Bronchial epithelial cell (primary cell): ENCODE measurements at regions not wholly inside any gene's neighbourhood (a gene's known extent, or its start where the extent isn't known, plus 50 kb on each side); places are given as distances from the start of the nearest gene placed in this dataset.

Experiments
- DNase-seq: peaks from one replicate; pipeline ENCODE4 v3.0.0-alpha.2; 2010; ENCODE audit warnings: low read depth
- FAIRE-seq: peaks from 2 replicates; lab custom pipeline; 2011; peaks lifted over from hg19 to GRCh38; lab: Jason Lieb, UNC
- H3K27me3 ChIP-seq: 2 replicates; pipeline ENCODE4 v1.5.1; 2011; ENCODE audit warnings: low read length; ENCODE audit not compliant: control insufficient read depth, insufficient read depth
- H3K36me3 ChIP-seq: 2 replicates; pipeline ENCODE4 v1.5.1; 2011; ENCODE audit warnings: low read length; ENCODE audit not compliant: control insufficient read depth, insufficient read depth
- H3K4me3 ChIP-seq: 2 replicates; pipeline ENCODE4 v1.5.1; 2011; ENCODE audit warnings: mild to moderate bottlenecking, low read depth, low read length, control low read depth
- TF ChIP-seq, protein P1 (sequence below): IDR thresholded peaks from 2 replicates; pipeline ENCODE4 v1.5.1; 2011; ENCODE audit warnings: mild to moderate bottlenecking, moderate library complexity, low read length, control low read depth, inconsistent platforms; ENCODE audit not compliant: insufficient read depth, severe bottlenecking

DNA sequence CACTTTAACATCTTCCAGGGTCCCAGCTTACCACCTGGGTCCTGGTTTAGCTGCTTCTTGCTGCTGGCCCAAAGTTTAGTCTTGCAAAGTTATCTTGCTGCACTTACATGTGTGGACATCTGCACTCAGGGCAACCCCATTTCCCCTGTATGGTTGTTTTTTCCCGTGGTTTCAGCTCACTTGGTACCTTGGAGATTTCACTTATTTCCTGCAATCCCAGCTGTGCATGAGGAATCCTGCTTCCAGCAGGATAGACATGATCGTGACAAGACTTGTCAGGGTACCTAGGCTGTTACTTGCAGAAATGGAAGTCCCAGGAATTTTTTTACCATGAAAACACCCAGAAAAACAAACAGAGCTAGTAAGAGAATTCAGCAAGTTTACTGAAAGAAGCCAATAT is 95.9 kb upstream of the LEP start:
- no peaks in the 10 kb centered on the region for H3K27me3 ChIP-seq
- no peak for FAIRE-seq

DNA sequence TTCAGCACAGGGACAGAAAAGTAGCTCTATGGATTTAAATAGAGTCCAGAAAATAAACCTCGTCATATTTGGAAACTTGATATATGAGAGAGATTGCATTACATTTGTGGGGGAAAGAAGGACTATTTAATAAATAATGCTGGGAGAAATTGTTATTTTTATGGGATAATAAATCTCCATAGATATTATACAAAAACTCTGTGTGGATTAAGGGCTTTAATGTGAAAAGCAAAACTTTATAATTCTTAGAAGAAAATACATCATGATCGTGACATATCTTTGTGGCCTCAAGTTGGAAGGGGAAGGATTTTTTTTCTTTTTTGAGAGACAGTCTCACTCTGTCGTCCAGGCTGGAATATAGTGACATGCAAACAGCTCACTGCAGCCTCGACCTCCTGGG is 95.0 kb upstream of the LEP start:
- DNase-seq, result no peak
- TF ChIP-seq, protein P1, sequence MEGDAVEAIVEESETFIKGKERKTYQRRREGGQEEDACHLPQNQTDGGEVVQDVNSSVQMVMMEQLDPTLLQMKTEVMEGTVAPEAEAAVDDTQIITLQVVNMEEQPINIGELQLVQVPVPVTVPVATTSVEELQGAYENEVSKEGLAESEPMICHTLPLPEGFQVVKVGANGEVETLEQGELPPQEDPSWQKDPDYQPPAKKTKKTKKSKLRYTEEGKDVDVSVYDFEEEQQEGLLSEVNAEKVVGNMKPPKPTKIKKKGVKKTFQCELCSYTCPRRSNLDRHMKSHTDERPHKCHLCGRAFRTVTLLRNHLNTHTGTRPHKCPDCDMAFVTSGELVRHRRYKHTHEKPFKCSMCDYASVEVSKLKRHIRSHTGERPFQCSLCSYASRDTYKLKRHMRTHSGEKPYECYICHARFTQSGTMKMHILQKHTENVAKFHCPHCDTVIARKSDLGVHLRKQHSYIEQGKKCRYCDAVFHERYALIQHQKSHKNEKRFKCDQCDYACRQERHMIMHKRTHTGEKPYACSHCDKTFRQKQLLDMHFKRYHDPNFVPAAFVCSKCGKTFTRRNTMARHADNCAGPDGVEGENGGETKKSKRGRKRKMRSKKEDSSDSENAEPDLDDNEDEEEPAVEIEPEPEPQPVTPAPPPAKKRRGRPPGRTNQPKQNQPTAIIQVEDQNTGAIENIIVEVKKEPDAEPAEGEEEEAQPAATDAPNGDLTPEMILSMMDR, result no peak
- H3K4me3 ChIP-seq, result no peak overlapping the region
- no peaks in the 10 kb centered on the region for H3K36me3 ChIP-seq
- no peaks in the 10 kb centered on the region for H3K27me3 ChIP-seq
- no peak for FAIRE-seq

More for the DNA sequence above, 95.9 kb upstream of the LEP start:
- H3K36me3 ChIP-seq, result no peaks in the 10 kb centered on the region
- H3K4me3 ChIP-seq, result no peak overlapping the region
- peak; percentile 73 for DNase-seq
- TF ChIP-seq, protein P1, result no peak

DNA sequence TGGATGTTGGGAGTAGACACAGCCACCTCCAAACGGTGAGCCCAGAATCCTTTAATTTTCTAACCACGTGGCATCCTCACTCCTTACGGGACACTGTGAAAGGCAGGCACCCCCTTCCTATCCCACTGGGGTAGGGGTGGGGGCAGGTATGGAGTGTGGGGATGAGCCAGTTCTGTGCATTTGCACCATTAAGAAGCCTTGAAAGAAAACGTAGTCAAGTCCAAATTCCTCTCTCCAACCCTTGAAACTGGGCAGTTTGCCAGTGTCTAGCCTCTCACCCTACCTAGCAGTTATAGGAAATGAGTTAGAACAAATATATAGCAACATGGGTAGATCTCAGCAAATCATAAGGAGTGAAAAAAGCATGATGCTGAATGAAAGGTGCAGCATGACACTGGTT is 92.4 kb upstream of the LEP start:
- no peak for FAIRE-seq
- DNase-seq, result peak; percentile 73
- Histone ChIP-seq H3K36me3 (no peaks in the 10 kb centered on the region), H3K4me3 (no peak overlapping the region), H3K27me3 (no peaks in the 10 kb centered on the region)
- TF ChIP-seq, protein P1, result no peak

DNA sequence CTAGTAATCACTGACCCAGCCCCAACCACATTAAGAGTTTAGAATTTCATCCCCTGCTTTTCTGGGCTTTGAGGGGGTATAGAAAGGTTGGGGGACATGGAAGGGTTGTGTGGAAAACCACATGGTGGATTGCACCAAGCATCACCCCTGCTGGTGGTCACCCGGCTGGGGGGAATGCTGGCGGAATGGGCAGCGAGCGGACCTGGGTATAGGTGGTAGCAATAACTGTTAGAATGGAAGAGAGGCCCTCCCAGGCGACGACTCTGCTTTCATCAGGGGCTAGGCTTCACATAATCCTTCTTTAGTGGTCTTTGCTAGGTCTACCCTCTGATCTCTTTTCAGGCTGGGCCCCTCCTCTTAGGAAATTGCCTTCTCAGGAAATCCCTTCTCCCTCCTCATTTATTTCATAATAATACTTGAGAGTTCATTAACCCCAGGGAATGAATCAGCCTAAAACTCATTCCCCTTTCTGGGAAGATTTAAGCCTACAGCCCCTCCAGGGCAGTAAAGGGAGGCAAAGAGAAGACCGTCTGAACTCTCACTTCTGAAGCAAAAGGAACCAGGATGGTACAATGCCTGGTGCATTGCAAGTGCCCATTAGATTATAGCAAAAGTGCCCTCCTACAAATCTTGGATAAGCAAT is 90.7 kb upstream of the LEP start:
- Histone ChIP-seq H3K36me3 (no peaks in the 10 kb centered on the region), H3K27me3 (no peaks in the 10 kb centered on the region), H3K4me3 (no peak overlapping the region)
- peak; percentile 20 for DNase-seq
- no peak for FAIRE-seq
- TF ChIP-seq, protein P1, result no peak

DNA sequence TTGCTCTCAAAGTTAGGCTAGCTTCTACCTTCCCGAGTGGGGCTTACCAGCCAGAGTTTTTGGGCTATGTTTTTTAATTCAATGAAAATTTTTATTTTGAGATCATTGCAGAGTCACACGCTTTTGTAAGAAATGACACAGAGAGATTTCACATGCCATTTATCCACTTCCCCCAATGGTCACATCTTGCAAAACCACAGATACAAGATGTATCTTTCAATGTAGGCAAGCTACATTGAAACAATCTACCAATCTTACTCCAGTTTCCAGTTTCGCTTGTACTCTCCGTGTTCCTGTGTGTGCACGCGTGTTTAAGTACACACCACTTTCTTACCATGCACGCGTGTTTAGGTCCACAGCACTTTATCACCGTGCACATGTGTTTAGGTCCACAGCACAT is 89.4 kb upstream of the LEP start:
- no peak overlapping the region for H3K4me3 ChIP-seq
- TF ChIP-seq, protein P1, result no peak
- FAIRE-seq (peak; percentile 28), DNase-seq (no peak)
- no peaks in the 10 kb centered on the region for H3K27me3 ChIP-seq
- H3K36me3 ChIP-seq, result no peaks in the 10 kb centered on the region

DNA sequence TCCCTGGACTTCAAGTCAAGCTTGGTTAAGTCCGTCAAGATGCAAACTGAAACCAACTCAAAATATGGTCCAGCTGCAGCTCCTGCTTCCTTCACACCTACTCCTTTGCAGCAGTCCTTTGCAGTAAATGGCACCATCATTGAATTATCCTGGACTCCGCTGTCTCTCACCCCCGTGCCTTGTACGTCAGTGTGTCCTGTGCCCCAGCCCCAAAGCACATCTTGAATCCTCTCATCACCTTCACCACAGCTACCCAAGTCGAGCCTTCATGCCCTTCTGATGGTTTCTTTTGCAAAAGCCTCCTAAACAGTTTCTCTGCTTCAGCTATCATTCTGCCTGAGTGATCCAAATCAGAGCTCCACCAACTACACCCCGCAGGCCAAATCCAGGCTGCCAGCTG is 88.4 kb upstream of the LEP start:
- DNase-seq, result no peak
- no peak overlapping the region for H3K4me3 ChIP-seq
- H3K27me3 ChIP-seq, result peaks cover under 1% of the 10 kb centered on the region
- no peaks in the 10 kb centered on the region for H3K36me3 ChIP-seq
- no peak for FAIRE-seq
- TF ChIP-seq, protein P1, result no peak
